Astrocyte (in vitro differentiated cells and primary cell): ENCODE measurements at regions not wholly inside any gene's neighbourhood (a gene's known extent, or its start where the extent isn't known, plus 50 kb on each side); places are given as distances from the start of the nearest gene placed in this dataset.

ENCODE experiments used
- DNase-seq: peaks from one replicate; pipeline ENCODE4 v3.0.0-alpha.2; 2010; ENCODE audit warnings: low read depth
- FAIRE-seq: peaks from 2 replicates; lab custom pipeline; 2011; peaks lifted over from hg19 to GRCh38; lab: Jason Lieb, UNC
- H2AFZ ChIP-seq: 2 replicates; pipeline ENCODE4 v1.6.0; 2012; ENCODE audit warnings: low read depth, low read length, inconsistent platforms
- H3K27ac ChIP-seq: 2 replicates; pipeline ENCODE4 v1.5.1; 2011; ENCODE audit warnings: low read depth, low read length, inconsistent platforms
- H3K27me3 ChIP-seq: 2 replicates; pipeline ENCODE4 v1.6.0; 2011; ENCODE audit warnings: low read length, inconsistent platforms; ENCODE audit not compliant: insufficient read depth
- H3K36me3 ChIP-seq: 2 replicates; pipeline ENCODE4 v1.5.1; 2011; ENCODE audit warnings: low read length, inconsistent platforms; ENCODE audit not compliant: insufficient read depth
- H3K4me1 ChIP-seq: 2 replicates; pipeline ENCODE4 v1.5.1; 2011; ENCODE audit warnings: low read length, inconsistent platforms; ENCODE audit not compliant: insufficient read depth
- H3K4me2 ChIP-seq: 2 replicates; pipeline ENCODE4 v1.6.0; 2012; ENCODE audit warnings: low read length, inconsistent platforms
- H3K4me3 ChIP-seq: 2 replicates; pipeline ENCODE4 v1.5.1; 2011; ENCODE audit warnings: low read depth, mild to moderate bottlenecking, low read length, inconsistent platforms; ENCODE audit not compliant: insufficient read depth
- H3K79me2 ChIP-seq: 2 replicates; pipeline ENCODE4 v1.6.0; 2012; ENCODE audit warnings: mild to moderate bottlenecking, low read length, inconsistent platforms; ENCODE audit not compliant: insufficient read depth
- H3K9ac ChIP-seq: 2 replicates; pipeline ENCODE4 v1.6.0; 2012; ENCODE audit warnings: mild to moderate bottlenecking, low read length, inconsistent platforms
- H3K9me3 ChIP-seq: 2 replicates; pipeline ENCODE4 v1.5.1; 2012; ENCODE audit warnings: low read depth, mild to moderate bottlenecking, low read length, inconsistent platforms; ENCODE audit not compliant: insufficient read depth
- H4K20me1 ChIP-seq: 2 replicates; pipeline ENCODE4 v1.6.0; 2012; ENCODE audit warnings: low read length, inconsistent platforms; ENCODE audit not compliant: insufficient read depth
- H3K27ac Mint-ChIP-seq: one replicate; pipeline ENCODE4 v1.8.0; 2021; ENCODE audit warnings: mild to moderate bottlenecking, mixed read lengths; ENCODE audit not compliant: unreplicated experiment
- H3K27me3 Mint-ChIP-seq: one replicate; pipeline ENCODE4 v1.8.0; 2021; ENCODE audit warnings: low read depth, mixed read lengths; ENCODE audit not compliant: unreplicated experiment
- H3K36me3 Mint-ChIP-seq: one replicate; pipeline ENCODE4 v1.8.0; 2021; ENCODE audit warnings: low read depth, mixed read lengths; ENCODE audit not compliant: unreplicated experiment
- H3K4me1 Mint-ChIP-seq: one replicate; pipeline ENCODE4 v1.8.0; 2021; ENCODE audit warnings: low read depth, mixed read lengths; ENCODE audit not compliant: unreplicated experiment
- H3K4me3 Mint-ChIP-seq: one replicate; pipeline ENCODE4 v1.8.0; 2021; ENCODE audit warnings: mild to moderate bottlenecking, moderate library complexity, mixed read lengths; ENCODE audit not compliant: unreplicated experiment
- H3K9me3 Mint-ChIP-seq: one replicate; pipeline ENCODE4 v1.8.0; 2021; ENCODE audit warnings: mild to moderate bottlenecking, mixed read lengths; ENCODE audit not compliant: unreplicated experiment
- EZH2 ChIP-seq: IDR thresholded peaks from 2 replicates; pipeline ENCODE4 v1.6.1; 2012; ENCODE audit warnings: mild to moderate bottlenecking, low read length, inconsistent platforms; ENCODE audit not compliant: insufficient read depth
- TF ChIP-seq, protein P1 (sequence below): IDR thresholded peaks from 2 replicates; pipeline ENCODE4 v1.5.1; 2011; ENCODE audit warnings: low read depth, mild to moderate bottlenecking, inconsistent platforms, low read length, moderate library complexity; ENCODE audit not compliant: insufficient read depth

DNA sequence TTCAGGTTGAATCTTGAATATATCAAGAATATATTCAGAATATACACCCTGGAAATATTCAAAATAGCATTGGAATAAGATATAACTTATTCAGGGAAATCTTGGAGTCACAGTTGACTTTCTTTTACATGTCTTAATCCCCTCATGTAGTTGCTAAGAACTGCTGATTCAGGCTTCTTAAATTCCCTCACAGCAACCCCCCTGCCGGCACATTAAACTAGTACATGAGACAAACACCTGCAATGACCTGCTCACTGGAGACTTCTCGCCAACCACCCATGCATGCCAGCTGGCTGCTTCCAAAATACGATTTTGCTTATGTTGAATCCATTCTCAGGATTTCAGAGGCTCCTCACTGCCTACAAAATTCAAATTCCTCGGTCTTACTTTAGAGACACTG is 997.1 kb downstream of the EFNB2 start:
- H3K9me3 ChIP-seq, result no peaks in the 10 kb centered on the region
- H3K79me2 ChIP-seq, result no peaks in the 10 kb centered on the region
- no peak overlapping the region for H3K4me3 ChIP-seq
- H3K27ac Mint-ChIP-seq, result no peak overlapping the region
- H3K27me3 Mint-ChIP-seq, result no peaks in the 10 kb centered on the region
- H3K36me3 Mint-ChIP-seq, result no peaks in the 10 kb centered on the region
- no peaks in the 10 kb centered on the region for H3K4me1 Mint-ChIP-seq
- H3K36me3 ChIP-seq, result no peaks in the 10 kb centered on the region
- H3K9ac ChIP-seq, result no peak overlapping the region
- no peaks in the 10 kb centered on the region for H3K9me3 Mint-ChIP-seq
- FAIRE-seq (no peak), DNase-seq (no peak)
- no peak overlapping the region for H3K4me3 Mint-ChIP-seq
- no peaks in the 10 kb centered on the region for H4K20me1 ChIP-seq
- no peak overlapping the region for H3K4me2 ChIP-seq
- TF ChIP-seq EZH2, result no peak
- TF ChIP-seq, protein P1, sequence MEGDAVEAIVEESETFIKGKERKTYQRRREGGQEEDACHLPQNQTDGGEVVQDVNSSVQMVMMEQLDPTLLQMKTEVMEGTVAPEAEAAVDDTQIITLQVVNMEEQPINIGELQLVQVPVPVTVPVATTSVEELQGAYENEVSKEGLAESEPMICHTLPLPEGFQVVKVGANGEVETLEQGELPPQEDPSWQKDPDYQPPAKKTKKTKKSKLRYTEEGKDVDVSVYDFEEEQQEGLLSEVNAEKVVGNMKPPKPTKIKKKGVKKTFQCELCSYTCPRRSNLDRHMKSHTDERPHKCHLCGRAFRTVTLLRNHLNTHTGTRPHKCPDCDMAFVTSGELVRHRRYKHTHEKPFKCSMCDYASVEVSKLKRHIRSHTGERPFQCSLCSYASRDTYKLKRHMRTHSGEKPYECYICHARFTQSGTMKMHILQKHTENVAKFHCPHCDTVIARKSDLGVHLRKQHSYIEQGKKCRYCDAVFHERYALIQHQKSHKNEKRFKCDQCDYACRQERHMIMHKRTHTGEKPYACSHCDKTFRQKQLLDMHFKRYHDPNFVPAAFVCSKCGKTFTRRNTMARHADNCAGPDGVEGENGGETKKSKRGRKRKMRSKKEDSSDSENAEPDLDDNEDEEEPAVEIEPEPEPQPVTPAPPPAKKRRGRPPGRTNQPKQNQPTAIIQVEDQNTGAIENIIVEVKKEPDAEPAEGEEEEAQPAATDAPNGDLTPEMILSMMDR, result no peak
- no peak overlapping the region for H3K27ac ChIP-seq
- no peaks in the 10 kb centered on the region for H3K27me3 ChIP-seq
- H3K4me1 ChIP-seq, result no peaks in the 10 kb centered on the region
- H2AFZ ChIP-seq, result no peak overlapping the region

DNA sequence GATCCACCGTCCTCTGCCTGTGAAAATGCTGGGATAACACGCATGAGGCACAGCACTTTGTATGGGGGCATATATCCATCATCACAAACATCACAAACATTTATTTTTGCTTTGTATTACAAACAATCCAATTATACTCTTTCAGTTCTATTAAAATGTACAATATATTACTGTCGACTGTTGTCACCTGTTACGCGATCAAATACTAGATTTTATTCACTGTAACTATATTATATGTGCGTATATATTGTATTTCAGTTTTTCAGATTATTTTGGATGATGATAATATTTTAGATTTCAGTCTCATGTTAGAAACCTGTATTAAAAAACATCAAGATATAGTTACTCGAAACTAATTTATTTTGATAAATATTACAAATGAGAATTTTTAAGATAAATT is 998.3 kb downstream of the EFNB2 start:
- H3K27me3 ChIP-seq, result no peaks in the 10 kb centered on the region
- no peak for TF ChIP-seq EZH2
- TF ChIP-seq, protein P1, result no peak
- no peak overlapping the region for H3K9ac ChIP-seq
- no peaks in the 10 kb centered on the region for H4K20me1 ChIP-seq
- no peaks in the 10 kb centered on the region for H3K9me3 ChIP-seq
- H3K4me2 ChIP-seq, result no peak overlapping the region
- H3K36me3 ChIP-seq, result no peaks in the 10 kb centered on the region
- H3K4me3 ChIP-seq, result no peak overlapping the region
- H3K9me3 Mint-ChIP-seq, result no peaks in the 10 kb centered on the region
- DNase-seq (no peak), FAIRE-seq (no peak)
- H3K4me3 Mint-ChIP-seq, result no peak overlapping the region
- no peaks in the 10 kb centered on the region for H3K36me3 Mint-ChIP-seq
- H3K79me2 ChIP-seq, result no peaks in the 10 kb centered on the region
- H3K27ac Mint-ChIP-seq, result no peak overlapping the region
- H3K27ac ChIP-seq, result no peak overlapping the region
- no peaks in the 10 kb centered on the region for H3K4me1 ChIP-seq
- H3K4me1 Mint-ChIP-seq, result no peaks in the 10 kb centered on the region
- no peaks in the 10 kb centered on the region for H3K27me3 Mint-ChIP-seq
- no peak overlapping the region for H2AFZ ChIP-seq

DNA sequence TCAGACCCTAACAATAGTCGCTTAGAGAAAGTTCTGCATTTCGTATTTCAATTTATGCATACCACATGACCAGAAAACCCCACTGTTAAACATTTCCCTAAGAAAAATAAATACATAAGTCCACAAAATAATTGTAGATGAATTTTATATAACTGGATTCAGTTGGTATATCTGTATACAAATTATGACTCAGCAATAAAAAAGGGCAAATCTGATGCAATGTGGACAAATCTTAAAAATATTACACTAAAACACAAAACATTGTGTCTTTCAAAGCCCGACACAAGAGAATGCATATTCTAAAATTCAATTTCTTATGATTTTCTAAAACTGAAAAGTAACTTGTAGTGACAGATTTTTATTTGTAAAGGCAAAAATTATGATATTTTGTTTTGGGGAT is 1005.0 kb downstream of the EFNB2 start:
- DNase-seq (no peak), FAIRE-seq (no peak)
- Mint-ChIP-seq H3K4me3 (no peak overlapping the region), H3K27ac (no peak overlapping the region), H3K36me3 (no peaks in the 10 kb centered on the region), H3K27me3 (no peaks in the 10 kb centered on the region), H3K9me3 (no peaks in the 10 kb centered on the region), H3K4me1 (no peaks in the 10 kb centered on the region)
- H3K4me3 ChIP-seq, result no peak overlapping the region
- no peak for TF ChIP-seq EZH2
- TF ChIP-seq, protein P1, result no peak
- no peaks in the 10 kb centered on the region for H4K20me1 ChIP-seq
- no peaks in the 10 kb centered on the region for H3K36me3 ChIP-seq
- no peak overlapping the region for H3K9ac ChIP-seq
- H3K27me3 ChIP-seq, result no peaks in the 10 kb centered on the region
- H3K4me1 ChIP-seq, result no peaks in the 10 kb centered on the region
- H2AFZ ChIP-seq, result no peak overlapping the region
- no peaks in the 10 kb centered on the region for H3K9me3 ChIP-seq
- no peaks in the 10 kb centered on the region for H3K79me2 ChIP-seq
- no peak overlapping the region for H3K27ac ChIP-seq
- H3K4me2 ChIP-seq, result no peak overlapping the region
